Neural cell (in vitro differentiated cells): ENCODE measurements at regions not wholly inside any gene's neighbourhood (a gene's known extent, or its start where the extent isn't known, plus 50 kb on each side); places are given as distances from the start of the nearest gene placed in this dataset.

Source experiments
- H2AFZ ChIP-seq: fragments of 200-600, 300-800 bp; sonication (generic), shearing (Covaris generic); 2 replicates; pipeline ENCODE4 v1.6.0; 2014; ENCODE audit warnings: low read depth, mild to moderate bottlenecking, antibody characterized with exemption, low read length, moderate library complexity
- H3F3A ChIP-seq: fragments of 200-600 bp; shearing (Covaris generic); 2 replicates; pipeline ENCODE4 v1.6.1; 2016; ENCODE audit warnings: mild to moderate bottlenecking, moderate library complexity, mixed read lengths, antibody characterized with exemption, low read length; ENCODE audit not compliant: insufficient read depth, poor library complexity, severe bottlenecking
- H3K27ac ChIP-seq: fragments of 200-600, 300-800 bp; sonication (generic), shearing (Covaris generic); 2 replicates; pipeline ENCODE4 v1.5.1; 2014; ENCODE audit warnings: mild to moderate bottlenecking, low read length, moderate library complexity
- H3K27me3 ChIP-seq: fragments of 300-800, 200-600 bp; sonication (generic), shearing (Covaris generic); 2 replicates; pipeline ENCODE4 v1.6.0; 2014; ENCODE audit warnings: mild to moderate bottlenecking, low read depth, low read length, moderate library complexity; ENCODE audit not compliant: insufficient read depth
- H3K36me3 ChIP-seq: fragments of 300-800, 200-600 bp; sonication (generic), shearing (Covaris generic); 2 replicates; pipeline ENCODE4 v1.5.1; 2014; ENCODE audit warnings: mild to moderate bottlenecking, antibody characterized with exemption, low read length, moderate library complexity; ENCODE audit not compliant: insufficient read depth
- H3K4me2 ChIP-seq: fragments of 300-800, 200-600 bp; sonication (generic), shearing (Covaris generic); 2 replicates; pipeline ENCODE4 v1.6.0; 2014; ENCODE audit warnings: mild to moderate bottlenecking, low read length
- H3K4me3 ChIP-seq: fragments of 300-800, 200-600 bp; sonication (generic), shearing (Covaris generic); 2 replicates; pipeline ENCODE4 v1.5.1; 2014; ENCODE audit warnings: mild to moderate bottlenecking, low read length, moderate library complexity
- H3K79me2 ChIP-seq: fragments of 200-600 bp; shearing (Covaris generic); replicated peaks from 2 replicates; pipeline ENCODE4 v1.6.0; 2014; ENCODE audit warnings: mild to moderate bottlenecking, low read length, moderate library complexity; ENCODE audit not compliant: insufficient read depth
- H3K9ac ChIP-seq: fragments of 300-800, 200-600 bp; sonication (generic), shearing (Covaris generic); 2 replicates; pipeline ENCODE4 v1.6.1; 2016; ENCODE audit warnings: mild to moderate bottlenecking, low read length, mixed read lengths
- H3K9me2 ChIP-seq: fragments of 200-600 bp; shearing (Covaris generic); 2 replicates; pipeline ENCODE4 v1.6.1; 2016; ENCODE audit warnings: mild to moderate bottlenecking, low read length, mixed read lengths; ENCODE audit not compliant: insufficient read depth
- H3K9me3 ChIP-seq: fragments of 200-600, 300-800 bp; sonication (generic), shearing (Covaris generic); 2 replicates; pipeline ENCODE4 v1.6.1; 2016; ENCODE audit warnings: mild to moderate bottlenecking, mixed run types, low read length, moderate library complexity, mixed read lengths
- H4K20me1 ChIP-seq: fragments of 200-600 bp; shearing (Covaris generic); 2 replicates; pipeline ENCODE4 v1.6.1; 2016; ENCODE audit warnings: mild to moderate bottlenecking, mixed run types; ENCODE audit not compliant: insufficient read depth
- EP300 ChIP-seq: fragments of 450-650 bp; conservative IDR thresholded peaks from 2 replicates; pipeline ENCODE4 v1.6.1; 2014; ENCODE audit warnings: antibody characterized with exemption, mild to moderate bottlenecking, moderate library complexity; ENCODE audit not compliant: poor library complexity, severe bottlenecking
- EZH2 ChIP-seq: fragments of 200-600, 300-800 bp; shearing (Covaris generic), sonication (generic); IDR thresholded peaks from 2 replicates; pipeline ENCODE4 v1.6.1; 2014; ENCODE audit warnings: antibody characterized with exemption, low read length, borderline replicate concordance, mild to moderate bottlenecking; ENCODE audit not compliant: insufficient read depth, poor library complexity, severe bottlenecking
- MXI1 ChIP-seq: fragments of 450-650 bp; conservative IDR thresholded peaks from 2 replicates; pipeline ENCODE4 v1.6.1; 2014; ENCODE audit warnings: antibody characterized with exemption, mild to moderate bottlenecking; ENCODE audit not compliant: poor library complexity, severe bottlenecking
- POLR2AphosphoS5 ChIP-seq: IDR thresholded peaks from 2 replicates; pipeline ENCODE4 v1.6.1; 2012
- RAD21 ChIP-seq: fragments of 450-650 bp; conservative IDR thresholded peaks from 2 replicates; pipeline ENCODE4 v1.6.1; 2014; ENCODE audit warnings: antibody characterized with exemption, mild to moderate bottlenecking, moderate library complexity
- SMC3 ChIP-seq: fragments of 450-650 bp; conservative IDR thresholded peaks from 2 replicates; pipeline ENCODE4 v1.6.1; 2014; ENCODE audit warnings: antibody characterized with exemption, mild to moderate bottlenecking, moderate library complexity; ENCODE audit not compliant: poor library complexity
- TAF1 ChIP-seq: IDR thresholded peaks from 2 replicates; pipeline ENCODE4 v1.6.1; 2012; ENCODE audit warnings: low read depth
- TF ChIP-seq, protein P1 (sequence below): fragments of 450-650 bp; IDR thresholded peaks from 2 replicates; pipeline ENCODE4 v1.5.1; 2014; ENCODE audit warnings: antibody characterized with exemption, mild to moderate bottlenecking, moderate library complexity; ENCODE audit not compliant: poor library complexity, severe bottlenecking
- TF ChIP-seq, protein P2 (sequence below): IDR thresholded peaks from 2 replicates; pipeline ENCODE4 v1.6.1; 2012; ENCODE audit warnings: borderline replicate concordance

DNA sequence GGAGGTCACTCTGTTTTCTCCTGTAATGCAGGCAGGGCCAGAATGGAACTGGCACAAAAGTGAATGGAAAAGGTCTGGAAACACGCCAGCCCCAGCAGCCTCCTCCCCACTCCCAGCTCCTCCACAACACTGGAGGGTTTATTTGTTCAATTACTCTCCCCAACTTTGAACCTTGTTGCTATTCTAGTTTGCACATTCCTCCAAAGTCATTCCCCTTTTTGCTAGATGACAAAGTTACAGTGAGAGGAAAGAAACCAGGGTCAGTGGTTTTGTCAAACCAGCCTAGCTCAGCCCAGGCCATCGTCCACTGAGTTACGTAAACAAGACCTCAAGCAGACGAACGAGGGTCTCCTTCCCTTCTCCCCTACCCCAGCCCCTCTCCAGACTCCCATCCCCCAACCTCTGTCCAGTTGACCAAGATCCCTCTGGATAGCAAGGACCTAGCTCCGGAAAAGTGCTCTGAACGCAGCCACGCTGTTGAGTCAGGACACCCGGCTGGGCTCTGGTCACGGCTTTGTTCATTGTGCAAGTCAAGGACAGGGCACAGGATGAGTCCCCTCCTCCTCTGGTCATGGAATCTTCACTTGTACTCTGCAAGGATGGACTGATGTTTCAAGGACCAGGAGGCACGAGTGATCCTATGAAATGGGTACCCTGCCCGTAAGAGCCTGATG lies 180.0 kb downstream of the USP12 start:
- H3K79me2 ChIP-seq, result no peaks in the 10 kb centered on the region
- no peaks in the 10 kb centered on the region for H3K9me2 ChIP-seq
- no peak overlapping the region for H3K4me2 ChIP-seq
- no peaks in the 10 kb centered on the region for H4K20me1 ChIP-seq
- TF ChIP-seq POLR2AphosphoS5 (no peak), EP300 (no peak), SMC3 (no peak), EZH2 (no peak), MXI1 (no peak), RAD21 (no peak), TAF1 (no peak)
- TF ChIP-seq, protein P1, sequence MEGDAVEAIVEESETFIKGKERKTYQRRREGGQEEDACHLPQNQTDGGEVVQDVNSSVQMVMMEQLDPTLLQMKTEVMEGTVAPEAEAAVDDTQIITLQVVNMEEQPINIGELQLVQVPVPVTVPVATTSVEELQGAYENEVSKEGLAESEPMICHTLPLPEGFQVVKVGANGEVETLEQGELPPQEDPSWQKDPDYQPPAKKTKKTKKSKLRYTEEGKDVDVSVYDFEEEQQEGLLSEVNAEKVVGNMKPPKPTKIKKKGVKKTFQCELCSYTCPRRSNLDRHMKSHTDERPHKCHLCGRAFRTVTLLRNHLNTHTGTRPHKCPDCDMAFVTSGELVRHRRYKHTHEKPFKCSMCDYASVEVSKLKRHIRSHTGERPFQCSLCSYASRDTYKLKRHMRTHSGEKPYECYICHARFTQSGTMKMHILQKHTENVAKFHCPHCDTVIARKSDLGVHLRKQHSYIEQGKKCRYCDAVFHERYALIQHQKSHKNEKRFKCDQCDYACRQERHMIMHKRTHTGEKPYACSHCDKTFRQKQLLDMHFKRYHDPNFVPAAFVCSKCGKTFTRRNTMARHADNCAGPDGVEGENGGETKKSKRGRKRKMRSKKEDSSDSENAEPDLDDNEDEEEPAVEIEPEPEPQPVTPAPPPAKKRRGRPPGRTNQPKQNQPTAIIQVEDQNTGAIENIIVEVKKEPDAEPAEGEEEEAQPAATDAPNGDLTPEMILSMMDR, result no peak
- TF ChIP-seq, protein P2, sequence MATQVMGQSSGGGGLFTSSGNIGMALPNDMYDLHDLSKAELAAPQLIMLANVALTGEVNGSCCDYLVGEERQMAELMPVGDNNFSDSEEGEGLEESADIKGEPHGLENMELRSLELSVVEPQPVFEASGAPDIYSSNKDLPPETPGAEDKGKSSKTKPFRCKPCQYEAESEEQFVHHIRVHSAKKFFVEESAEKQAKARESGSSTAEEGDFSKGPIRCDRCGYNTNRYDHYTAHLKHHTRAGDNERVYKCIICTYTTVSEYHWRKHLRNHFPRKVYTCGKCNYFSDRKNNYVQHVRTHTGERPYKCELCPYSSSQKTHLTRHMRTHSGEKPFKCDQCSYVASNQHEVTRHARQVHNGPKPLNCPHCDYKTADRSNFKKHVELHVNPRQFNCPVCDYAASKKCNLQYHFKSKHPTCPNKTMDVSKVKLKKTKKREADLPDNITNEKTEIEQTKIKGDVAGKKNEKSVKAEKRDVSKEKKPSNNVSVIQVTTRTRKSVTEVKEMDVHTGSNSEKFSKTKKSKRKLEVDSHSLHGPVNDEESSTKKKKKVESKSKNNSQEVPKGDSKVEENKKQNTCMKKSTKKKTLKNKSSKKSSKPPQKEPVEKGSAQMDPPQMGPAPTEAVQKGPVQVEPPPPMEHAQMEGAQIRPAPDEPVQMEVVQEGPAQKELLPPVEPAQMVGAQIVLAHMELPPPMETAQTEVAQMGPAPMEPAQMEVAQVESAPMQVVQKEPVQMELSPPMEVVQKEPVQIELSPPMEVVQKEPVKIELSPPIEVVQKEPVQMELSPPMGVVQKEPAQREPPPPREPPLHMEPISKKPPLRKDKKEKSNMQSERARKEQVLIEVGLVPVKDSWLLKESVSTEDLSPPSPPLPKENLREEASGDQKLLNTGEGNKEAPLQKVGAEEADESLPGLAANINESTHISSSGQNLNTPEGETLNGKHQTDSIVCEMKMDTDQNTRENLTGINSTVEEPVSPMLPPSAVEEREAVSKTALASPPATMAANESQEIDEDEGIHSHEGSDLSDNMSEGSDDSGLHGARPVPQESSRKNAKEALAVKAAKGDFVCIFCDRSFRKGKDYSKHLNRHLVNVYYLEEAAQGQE, result no peak
- no peaks in the 10 kb centered on the region for H3K9me3 ChIP-seq
- no peak overlapping the region for H2AFZ ChIP-seq
- H3K4me3 ChIP-seq, result no peak overlapping the region
- H3K27ac ChIP-seq, result no peak overlapping the region
- no peaks in the 10 kb centered on the region for H3K27me3 ChIP-seq
- no peaks in the 10 kb centered on the region for H3K36me3 ChIP-seq
- H3K9ac ChIP-seq, result no peak overlapping the region
- H3F3A ChIP-seq, result no peaks in the 10 kb centered on the region

DNA sequence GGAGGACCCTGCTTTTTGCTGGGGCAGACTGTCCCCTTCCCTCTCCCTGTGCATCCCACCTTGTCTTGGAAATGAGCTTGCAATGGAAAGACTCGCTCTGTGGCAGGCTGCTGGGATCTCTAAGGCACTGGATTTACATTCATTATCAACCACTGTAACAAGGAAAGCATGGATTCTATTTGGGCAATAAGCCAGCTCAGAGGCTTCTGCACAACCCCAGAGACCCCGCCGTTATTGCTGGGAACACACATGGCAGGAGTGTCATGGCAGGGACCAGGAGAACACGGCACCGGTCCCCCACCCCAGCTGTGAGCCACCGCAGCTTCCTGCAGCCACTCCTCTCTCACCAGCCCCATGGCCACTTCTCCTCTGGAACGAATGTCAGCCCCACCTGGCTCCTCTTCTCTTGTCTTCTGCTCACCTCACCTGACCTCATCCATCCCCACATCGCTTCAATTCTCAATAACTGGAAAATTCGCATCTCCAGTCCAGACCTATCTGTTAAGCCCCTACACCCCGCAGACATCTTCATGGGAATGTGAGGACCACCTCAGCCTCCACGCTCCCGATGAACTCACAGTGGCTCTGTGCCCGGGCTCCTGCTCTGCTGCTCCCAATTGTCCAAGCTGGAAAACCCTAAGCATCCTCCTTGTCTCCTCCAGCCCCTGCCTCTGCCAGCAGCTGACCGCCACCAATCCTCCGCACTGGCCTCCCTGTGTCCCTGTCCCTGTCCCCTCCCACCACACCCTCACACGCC lies 181.5 kb downstream of the USP12 start:
- H3K9me2 ChIP-seq, result no peaks in the 10 kb centered on the region
- H3F3A ChIP-seq, result no peaks in the 10 kb centered on the region
- H3K9me3 ChIP-seq, result no peaks in the 10 kb centered on the region
- no peak overlapping the region for H3K27ac ChIP-seq
- no peaks in the 10 kb centered on the region for H3K36me3 ChIP-seq
- H4K20me1 ChIP-seq, result no peaks in the 10 kb centered on the region
- H3K4me2 ChIP-seq, result no peak overlapping the region
- no peak overlapping the region for H2AFZ ChIP-seq
- no peak overlapping the region for H3K4me3 ChIP-seq
- H3K9ac ChIP-seq, result no peak overlapping the region
- H3K27me3 ChIP-seq, result no peaks in the 10 kb centered on the region
- TF ChIP-seq, protein P1, result no peak
- H3K79me2 ChIP-seq, result no peaks in the 10 kb centered on the region
